ENCODE measurements at regions not wholly inside any gene's neighbourhood (a gene's known extent, or its start where the extent isn't known, plus 50 kb on each side); places are given as distances from the start of the nearest gene placed in this dataset.

DNA sequence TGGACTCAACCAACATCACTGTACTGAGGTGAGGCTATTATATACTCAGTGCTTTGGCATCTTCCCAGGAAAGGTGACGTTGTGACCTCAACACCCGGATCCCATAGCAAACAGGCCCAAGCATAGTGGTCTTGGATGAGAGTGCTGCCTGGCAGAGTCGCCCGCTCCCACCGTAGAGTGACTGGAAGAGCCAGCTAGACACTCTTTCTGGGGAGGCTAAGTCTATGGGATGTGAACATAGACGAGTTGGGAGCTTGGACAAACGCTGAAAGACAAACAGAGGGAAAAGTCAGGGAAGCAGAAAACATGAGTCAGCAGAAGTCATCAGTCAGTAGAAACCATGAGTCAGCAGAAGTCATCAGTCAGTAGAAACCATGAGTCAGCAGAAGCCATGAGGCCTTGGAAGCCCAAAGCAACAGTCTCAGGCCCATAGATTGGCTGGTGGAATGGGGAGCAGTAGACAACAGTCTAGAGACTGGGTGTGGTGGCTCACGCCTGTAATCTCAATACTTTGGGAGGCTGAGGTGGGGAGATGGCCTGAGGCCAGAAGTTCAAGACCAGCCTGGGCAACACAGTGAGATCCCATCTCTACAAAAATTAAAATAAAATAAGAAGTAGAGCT lies 66.4 kb upstream of the MAP1LC3B2 start:
- no peaks in the 10 kb centered on the region for H3K36me3 ChIP-seq (ENCODE audit: control insufficient read depth in 2 of 2, insufficient read depth in 1 of 2, low read length in 2 of 2)
- H3K27ac ChIP-seq (ENCODE audit: extremely low read depth, low read depth, low read length), result no peak overlapping the region
- ChIA-PET CTCF (interaction anchor here (0.6 kb wide), 1 partner anchor 35 kb away, joined by 3 read pairs; no protein-coding TSS in a partner anchor), POLR2A (interaction anchor here (1.0 kb wide), 1 partner anchor 59 kb away, joined by 3 read pairs; no protein-coding TSS in a partner anchor)
- no peak for TF ChIP-seq ZNF701 (tag by site-specific recombination; IDR thresholded peaks at IDR 0.05)
- no peak for TF ChIP-seq MZF1 (tag by site-specific recombination; IDR thresholded peaks at IDR 0.05; ENCODE audit: borderline replicate concordance)
- peak; percentile 40; the same call in 1 of the 2 replicates for TF ChIP-seq ZNF26 (tag by site-specific recombination; IDR thresholded peaks at IDR 0.05)
- TF ChIP-seq YY2 (tag by site-specific recombination; IDR thresholded peaks at IDR 0.05), result 0 out of 2 replicates have a peak, but pooled peaks have one; percentile 32
- TF ChIP-seq ZBTB8A (tag by site-specific recombination; IDR thresholded peaks at IDR 0.05), result 0 out of 2 replicates have a peak, but pooled peaks have one; percentile 40
- TF ChIP-seq, protein P1, sequence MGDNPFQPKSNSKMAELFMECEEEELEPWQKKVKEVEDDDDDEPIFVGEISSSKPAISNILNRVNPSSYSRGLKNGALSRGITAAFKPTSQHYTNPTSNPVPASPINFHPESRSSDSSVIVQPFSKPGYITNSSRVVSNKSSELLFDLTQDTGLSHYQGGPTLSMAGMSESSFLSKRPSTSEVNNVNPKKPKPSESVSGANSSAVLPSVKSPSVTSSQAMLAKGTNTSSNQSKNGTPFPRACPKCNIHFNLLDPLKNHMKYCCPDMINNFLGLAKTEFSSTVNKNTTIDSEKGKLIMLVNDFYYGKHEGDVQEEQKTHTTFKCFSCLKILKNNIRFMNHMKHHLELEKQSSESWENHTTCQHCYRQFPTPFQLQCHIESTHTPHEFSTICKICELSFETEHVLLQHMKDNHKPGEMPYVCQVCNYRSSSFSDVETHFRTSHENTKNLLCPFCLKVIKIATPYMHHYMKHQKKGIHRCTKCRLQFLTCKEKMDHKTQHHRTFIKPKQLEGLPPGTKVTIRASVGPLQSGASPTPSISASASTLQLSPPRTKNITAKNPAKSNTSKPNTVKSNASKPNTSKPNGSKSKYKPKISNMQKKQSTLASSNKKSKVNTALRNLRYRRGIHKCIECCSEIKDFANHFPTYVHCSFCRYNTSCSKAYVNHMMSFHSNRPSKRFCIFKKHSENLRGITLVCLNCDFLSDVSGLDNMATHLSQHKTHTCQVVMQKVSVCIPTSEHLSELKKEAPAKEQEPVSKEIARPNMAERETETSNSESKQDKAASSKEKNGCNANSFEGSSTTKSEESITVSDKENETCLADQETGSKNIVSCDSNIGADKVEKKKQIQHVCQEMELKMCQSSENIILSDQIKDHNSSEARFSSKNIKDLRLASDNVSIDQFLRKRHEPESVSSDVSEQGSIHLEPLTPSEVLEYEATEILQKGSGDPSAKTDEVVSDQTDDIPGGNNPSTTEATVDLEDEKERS (tag by site-specific recombination; IDR thresholded peaks at IDR 0.05), result peak; percentile 28; the same call in 1 of the 2 replicates
- no peak for TF ChIP-seq ZNF530 (tag by site-specific recombination; IDR thresholded peaks at IDR 0.05; ENCODE audit: low read depth)
- TF ChIP-seq ZBTB21 (tag by site-specific recombination; IDR thresholded peaks at IDR 0.05), result peak; percentile 18; the same call in 1 of the 2 replicates
- TF ChIP-seq, protein P2, sequence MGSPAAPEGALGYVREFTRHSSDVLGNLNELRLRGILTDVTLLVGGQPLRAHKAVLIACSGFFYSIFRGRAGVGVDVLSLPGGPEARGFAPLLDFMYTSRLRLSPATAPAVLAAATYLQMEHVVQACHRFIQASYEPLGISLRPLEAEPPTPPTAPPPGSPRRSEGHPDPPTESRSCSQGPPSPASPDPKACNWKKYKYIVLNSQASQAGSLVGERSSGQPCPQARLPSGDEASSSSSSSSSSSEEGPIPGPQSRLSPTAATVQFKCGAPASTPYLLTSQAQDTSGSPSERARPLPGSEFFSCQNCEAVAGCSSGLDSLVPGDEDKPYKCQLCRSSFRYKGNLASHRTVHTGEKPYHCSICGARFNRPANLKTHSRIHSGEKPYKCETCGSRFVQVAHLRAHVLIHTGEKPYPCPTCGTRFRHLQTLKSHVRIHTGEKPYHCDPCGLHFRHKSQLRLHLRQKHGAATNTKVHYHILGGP (tag by site-specific recombination; IDR thresholded peaks at IDR 0.05), result 0 out of 2 replicates have a peak, but pooled peaks have one; percentile 35
- peak; percentile 59 for TF ChIP-seq ZBTB10 (tag by site-specific recombination; IDR thresholded peaks at IDR 0.05)
- TF ChIP-seq ZNF121 (tag by site-specific recombination; IDR thresholded peaks at IDR 0.05), result peak; percentile 75
- peak; percentile 91 for TF ChIP-seq ZBTB17 (tag by site-specific recombination; IDR thresholded peaks at IDR 0.05)
- no peak for TF ChIP-seq GLIS2 (tag by site-specific recombination; IDR thresholded peaks at IDR 0.05)
- TF ChIP-seq ZNF610 (tag by site-specific recombination; IDR thresholded peaks at IDR 0.05; ENCODE audit: borderline replicate concordance), result 0 out of 2 replicates have a peak, but pooled peaks have one; percentile 43
- TF ChIP-seq ZNF324 (tag by site-specific recombination; IDR thresholded peaks at IDR 0.05), result peak; percentile 37; the same call in 1 of the 2 replicates
- no peaks in the 10 kb centered on the region for H3K9me3 ChIP-seq (ENCODE audit: control insufficient read depth, insufficient read depth, low read depth, low read length)
- H3K4me1 ChIP-seq (ENCODE audit: control insufficient read depth, insufficient read depth, low read length), result no peaks in the 10 kb centered on the region
- H3K4me3 ChIP-seq (ENCODE audit: low read depth, low read length), result no peak overlapping the region

GRCh38 chr12:116495260-116495659 lies 63.9 kb upstream of the MAP1LC3B2 start:
- no peak for TF ChIP-seq ZEB2 (tag by site-specific recombination; IDR thresholded peaks at IDR 0.05)
- TF ChIP-seq ZNF677 (tag by site-specific recombination; IDR thresholded peaks at IDR 0.05), result no peak
- TF ChIP-seq ZNF596 (tag by site-specific recombination; IDR thresholded peaks at IDR 0.05), result no peak
- TF ChIP-seq, protein P3, sequence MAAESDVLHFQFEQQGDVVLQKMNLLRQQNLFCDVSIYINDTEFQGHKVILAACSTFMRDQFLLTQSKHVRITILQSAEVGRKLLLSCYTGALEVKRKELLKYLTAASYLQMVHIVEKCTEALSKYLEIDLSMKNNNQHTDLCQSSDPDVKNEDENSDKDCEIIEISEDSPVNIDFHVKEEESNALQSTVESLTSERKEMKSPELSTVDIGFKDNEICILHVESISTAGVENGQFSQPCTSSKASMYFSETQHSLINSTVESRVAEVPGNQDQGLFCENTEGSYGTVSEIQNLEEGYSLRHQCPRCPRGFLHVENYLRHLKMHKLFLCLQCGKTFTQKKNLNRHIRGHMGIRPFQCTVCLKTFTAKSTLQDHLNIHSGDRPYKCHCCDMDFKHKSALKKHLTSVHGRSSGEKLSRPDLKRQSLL (tag by site-specific recombination; IDR thresholded peaks at IDR 0.05), result no peak
- TF ChIP-seq, protein P4, sequence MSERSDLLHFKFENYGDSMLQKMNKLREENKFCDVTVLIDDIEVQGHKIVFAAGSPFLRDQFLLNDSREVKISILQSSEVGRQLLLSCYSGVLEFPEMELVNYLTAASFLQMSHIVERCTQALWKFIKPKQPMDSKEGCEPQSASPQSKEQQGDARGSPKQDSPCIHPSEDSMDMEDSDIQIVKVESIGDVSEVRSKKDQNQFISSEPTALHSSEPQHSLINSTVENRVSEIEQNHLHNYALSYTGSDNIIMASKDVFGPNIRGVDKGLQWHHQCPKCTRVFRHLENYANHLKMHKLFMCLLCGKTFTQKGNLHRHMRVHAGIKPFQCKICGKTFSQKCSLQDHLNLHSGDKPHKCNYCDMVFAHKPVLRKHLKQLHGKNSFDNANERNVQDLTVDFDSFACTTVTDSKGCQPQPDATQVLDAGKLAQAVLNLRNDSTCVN (tag by site-specific recombination; optimal IDR thresholded peaks at IDR 0.05), result no peak
- TF ChIP-seq ZNF155 (tag by site-specific recombination; IDR thresholded peaks at IDR 0.05), result no peak
- POLR2A ChIA-PET, result no interaction called here
- Histone ChIP-seq H3K27ac (ENCODE audit: extremely low read depth, low read depth, low read length) (no peak overlapping the region), H3K4me3 (ENCODE audit: low read depth, low read length) (no peak overlapping the region), H3K36me3 (ENCODE audit: control insufficient read depth in 2 of 2, insufficient read depth in 1 of 2, low read length in 2 of 2) (no peaks in the 10 kb centered on the region), H3K4me1 (ENCODE audit: control insufficient read depth, insufficient read depth, low read length) (no peaks in the 10 kb centered on the region), H3K9me3 (ENCODE audit: control insufficient read depth, insufficient read depth, low read depth, low read length) (no peaks in the 10 kb centered on the region)
- CTCF ChIA-PET, result no interaction called here
